GM12878 (cell line): ENCODE measurements at regions not wholly inside any gene's neighbourhood (a gene's known extent, or its start where the extent isn't known, plus 50 kb on each side); places are given as distances from the start of the nearest gene placed in this dataset.

ENCODE experiments used
- ATAC-seq: fragments of 200-7000 bp; cut with Tn5 transposase; 3 replicates; pipeline ENCODE4 v1.9.1; 2020; ENCODE audit warnings: mild to moderate bottlenecking, moderate library complexity
- BruUV-seq: library from RNA; stranded (reverse); fragments of 400-500 nt; replicated peaks from 2 replicates; lab custom pipeline; 2021; lab: Mats Ljungman, UMichigan
- CTCF ChIA-PET: fragments of 300-600 bp; sonication (Branson Sonifier 250); formaldehyde crosslinking; extraction: SDS; loops from one replicate; lab custom pipeline; 2021; ENCODE audit warnings: inconsistent platforms; lab: Yijun Ruan, JAX
- POLR2A ChIA-PET: fragments of 350-600 bp; formaldehyde crosslinking; extraction: SDS; loops from one replicate; lab custom pipeline; 2021; ENCODE audit warnings: inconsistent platforms; lab: Charles Lee
- RAD21 ChIA-PET: fragments of 300-600 bp; sonication (Branson Sonifier 250); formaldehyde crosslinking; loops from one replicate; lab custom pipeline; 2023; ENCODE audit warnings: antibody characterized with exemption; ENCODE audit not compliant: unreplicated experiment; lab: Charles Lee
- SMC1A ChIA-PET: fragments of 300-600 bp; sonication (Branson Sonifier 250); formaldehyde crosslinking; loops from one replicate; lab custom pipeline; 2023; ENCODE audit not compliant: unreplicated experiment, uncharacterized antibody; lab: Charles Lee
- DNase-seq: peaks from one replicate; pipeline ENCODE4 v3.0.0-alpha.2; 2011; ENCODE audit warnings: low read depth, low spot score
- FAIRE-seq: peaks from 3 replicates; lab custom pipeline; 2011; peaks lifted over from hg19 to GRCh38; lab: Jason Lieb, UNC
- H2AFZ ChIP-seq: 2 replicates; pipeline ENCODE4 v1.6.0; 2011; ENCODE audit warnings: low read depth, low read length, control low read depth; ENCODE audit not compliant: control insufficient read depth
- H3K27ac ChIP-seq: 2 replicates; pipeline ENCODE4 v1.5.1; 2011; ENCODE audit warnings: control low read depth; ENCODE audit not compliant: control insufficient read depth, insufficient read depth
- H3K27me3 ChIP-seq, 2 experiments: replicated peaks in 1 of 2; 2 replicates each; pipeline versions ENCODE4 v1.6.0 to v1.6.1; 2011; ENCODE audit warnings: low read length in 1 of 2; ENCODE audit not compliant: control insufficient read depth in 2 of 2, insufficient read depth in 2 of 2
- H3K36me3 ChIP-seq, 2 experiments: 2 replicates each; pipeline ENCODE4 v1.5.1; 2011; ENCODE audit warnings: low read length in 1 of 2; ENCODE audit not compliant: control insufficient read depth in 2 of 2, insufficient read depth in 2 of 2
- H3K4me1 ChIP-seq: 2 replicates; pipeline ENCODE4 v1.6.1; 2011; ENCODE audit warnings: mild to moderate bottlenecking, low read length, moderate library complexity, mixed read lengths; ENCODE audit not compliant: control insufficient read depth, insufficient read depth
- H3K4me2 ChIP-seq: 2 replicates; pipeline ENCODE4 v1.6.0; 2011; ENCODE audit warnings: control low read depth; ENCODE audit not compliant: control insufficient read depth, insufficient read depth
- H3K4me3 ChIP-seq: fragments of 200-600 bp; sonication (generic); 2 replicates; pipeline ENCODE4 v1.5.1; 2016
- H3K79me2 ChIP-seq: 2 replicates; pipeline ENCODE4 v1.6.0; 2011; ENCODE audit warnings: low read length; ENCODE audit not compliant: control insufficient read depth, insufficient read depth
- H3K9ac ChIP-seq: 2 replicates; pipeline ENCODE4 v1.8.0; 2011; ENCODE audit warnings: low read length, control low read depth, mixed read lengths; ENCODE audit not compliant: control insufficient read depth, insufficient read depth
- H3K9me3 ChIP-seq: replicated peaks from 3 replicates; pipeline ENCODE4 v1.5.1; 2011; ENCODE audit warnings: mild to moderate bottlenecking, low read length; ENCODE audit not compliant: control insufficient read depth, insufficient read depth
- H4K20me1 ChIP-seq: 2 replicates; pipeline ENCODE4 v1.6.0; 2011; ENCODE audit not compliant: control insufficient read depth, insufficient read depth
- NR2C1 ChIP-seq: fragments of 450-650 bp; IDR thresholded peaks from 2 replicates; pipeline ENCODE4 v1.6.1; 2017; ENCODE audit warnings: antibody characterized with exemption, mild to moderate bottlenecking, moderate library complexity
- SMC3 ChIP-seq: IDR thresholded peaks from 2 replicates; pipeline ENCODE4 v1.6.1; 2011; ENCODE audit warnings: low read length, improper control_type of control experiment, borderline replicate concordance
- SREBF2 ChIP-seq: IDR thresholded peaks from 2 replicates; pipeline ENCODE4 v1.6.1; 2012; ENCODE audit warnings: mild to moderate bottlenecking, low read length
- TARDBP ChIP-seq: IDR thresholded peaks from 2 replicates; pipeline ENCODE4 v1.6.1; 2016; ENCODE audit warnings: borderline replicate concordance
- WRNIP1 ChIP-seq: IDR thresholded peaks from 2 replicates; pipeline ENCODE4 v1.6.1; 2011; ENCODE audit warnings: low read depth, low read length, improper control_type of control experiment, borderline replicate concordance
- YBX1 ChIP-seq: fragments of 450-650 bp; IDR thresholded peaks from 2 replicates; pipeline ENCODE4 v1.6.1; 2016; ENCODE audit warnings: antibody characterized with exemption
- WGBS: methylation state at CpG from one replicate; pipeline ENCODE4 v1.1.6; 2016; ENCODE audit warnings: low lambda C conversion rate; ENCODE audit not compliant: insufficient replicate concordance, insufficient coverage; ENCODE audit errors: missing lambda C conversion rate; 5-methylcytosine and 5-hydroxymethylcytosine counted together
- in situ Hi-C: fragments of 300-500 bp; cut with MboI; formaldehyde crosslinking; loops from 9 replicates; pipeline ENCODE4 v1.14.3; 2018; ENCODE audit warnings: mixed read lengths
- intact Hi-C: fragments of 100-400 bp; cut with micrococcal nuclease; formaldehyde crosslinking; loops from one replicate; pipeline ENCODE4 v1.14.2; 2022; ENCODE audit not compliant: unreplicated experiment
- TF ChIP-seq, protein P1 (sequence below): fragments of 450-650 bp; IDR thresholded peaks from 2 replicates; pipeline ENCODE4 v1.6.1; 2016; ENCODE audit warnings: mild to moderate bottlenecking, moderate library complexity, borderline replicate concordance
- TF ChIP-seq, protein P2 (sequence below): fragments of 450-650 bp; IDR thresholded peaks from 2 replicates; pipeline ENCODE4 v1.6.1; 2017; ENCODE audit warnings: mild to moderate bottlenecking

DNA sequence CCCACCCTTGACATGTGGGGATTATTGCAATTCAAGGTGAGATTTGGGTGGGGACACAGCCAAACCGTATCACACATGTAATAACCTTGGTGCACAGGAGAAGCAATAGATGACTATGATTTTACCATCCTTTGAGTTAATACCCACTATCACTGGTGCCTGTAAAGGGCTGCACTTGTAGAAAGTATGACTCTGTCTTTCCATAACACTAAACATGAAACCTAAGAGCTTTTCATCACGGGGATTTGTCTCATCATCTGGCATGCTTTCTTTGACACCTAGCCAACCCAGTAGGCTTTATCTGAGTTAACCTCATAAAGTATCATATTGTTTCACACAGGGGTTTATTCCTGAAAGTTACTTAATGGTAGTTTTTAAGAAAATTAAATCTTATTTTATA is 188.9 kb upstream of the TNC start:
- FAIRE-seq: no peak
- ChIA-PET SMC1A (no interaction called here), POLR2A (no interaction called here), RAD21 (no interaction called here), CTCF (no interaction called here)
- intact Hi-C loops: no loop called here
- no peaks in the 10 kb centered on the region for H3K27me3 ChIP-seq
- no peak for DNase-seq
- no peaks in the 10 kb centered on the region for H3K36me3 ChIP-seq
- H3K9me3 ChIP-seq: no peaks in the 10 kb centered on the region
- TF ChIP-seq, protein P1, sequence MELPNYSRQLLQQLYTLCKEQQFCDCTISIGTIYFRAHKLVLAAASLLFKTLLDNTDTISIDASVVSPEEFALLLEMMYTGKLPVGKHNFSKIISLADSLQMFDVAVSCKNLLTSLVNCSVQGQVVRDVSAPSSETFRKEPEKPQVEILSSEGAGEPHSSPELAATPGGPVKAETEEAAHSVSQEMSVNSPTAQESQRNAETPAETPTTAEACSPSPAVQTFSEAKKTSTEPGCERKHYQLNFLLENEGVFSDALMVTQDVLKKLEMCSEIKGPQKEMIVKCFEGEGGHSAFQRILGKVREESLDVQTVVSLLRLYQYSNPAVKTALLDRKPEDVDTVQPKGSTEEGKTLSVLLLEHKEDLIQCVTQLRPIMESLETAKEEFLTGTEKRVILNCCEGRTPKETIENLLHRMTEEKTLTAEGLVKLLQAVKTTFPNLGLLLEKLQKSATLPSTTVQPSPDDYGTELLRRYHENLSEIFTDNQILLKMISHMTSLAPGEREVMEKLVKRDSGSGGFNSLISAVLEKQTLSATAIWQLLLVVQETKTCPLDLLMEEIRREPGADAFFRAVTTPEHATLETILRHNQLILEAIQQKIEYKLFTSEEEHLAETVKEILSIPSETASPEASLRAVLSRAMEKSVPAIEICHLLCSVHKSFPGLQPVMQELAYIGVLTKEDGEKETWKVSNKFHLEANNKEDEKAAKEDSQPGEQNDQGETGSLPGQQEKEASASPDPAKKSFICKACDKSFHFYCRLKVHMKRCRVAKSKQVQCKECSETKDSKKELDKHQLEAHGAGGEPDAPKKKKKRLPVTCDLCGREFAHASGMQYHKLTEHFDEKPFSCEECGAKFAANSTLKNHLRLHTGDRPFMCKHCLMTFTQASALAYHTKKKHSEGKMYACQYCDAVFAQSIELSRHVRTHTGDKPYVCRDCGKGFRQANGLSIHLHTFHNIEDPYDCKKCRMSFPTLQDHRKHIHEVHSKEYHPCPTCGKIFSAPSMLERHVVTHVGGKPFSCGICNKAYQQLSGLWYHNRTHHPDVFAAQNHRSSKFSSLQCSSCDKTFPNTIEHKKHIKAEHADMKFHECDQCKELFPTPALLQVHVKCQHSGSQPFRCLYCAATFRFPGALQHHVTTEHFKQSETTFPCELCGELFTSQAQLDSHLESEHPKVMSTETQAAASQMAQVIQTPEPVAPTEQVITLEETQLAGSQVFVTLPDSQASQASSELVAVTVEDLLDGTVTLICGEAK: no peak
- TF ChIP-seq SREBF2 (no peak), SMC3 (no peak), YBX1 (no peak), NR2C1 (no peak), TARDBP (no peak), WRNIP1 (no peak)
- TF ChIP-seq, protein P2, sequence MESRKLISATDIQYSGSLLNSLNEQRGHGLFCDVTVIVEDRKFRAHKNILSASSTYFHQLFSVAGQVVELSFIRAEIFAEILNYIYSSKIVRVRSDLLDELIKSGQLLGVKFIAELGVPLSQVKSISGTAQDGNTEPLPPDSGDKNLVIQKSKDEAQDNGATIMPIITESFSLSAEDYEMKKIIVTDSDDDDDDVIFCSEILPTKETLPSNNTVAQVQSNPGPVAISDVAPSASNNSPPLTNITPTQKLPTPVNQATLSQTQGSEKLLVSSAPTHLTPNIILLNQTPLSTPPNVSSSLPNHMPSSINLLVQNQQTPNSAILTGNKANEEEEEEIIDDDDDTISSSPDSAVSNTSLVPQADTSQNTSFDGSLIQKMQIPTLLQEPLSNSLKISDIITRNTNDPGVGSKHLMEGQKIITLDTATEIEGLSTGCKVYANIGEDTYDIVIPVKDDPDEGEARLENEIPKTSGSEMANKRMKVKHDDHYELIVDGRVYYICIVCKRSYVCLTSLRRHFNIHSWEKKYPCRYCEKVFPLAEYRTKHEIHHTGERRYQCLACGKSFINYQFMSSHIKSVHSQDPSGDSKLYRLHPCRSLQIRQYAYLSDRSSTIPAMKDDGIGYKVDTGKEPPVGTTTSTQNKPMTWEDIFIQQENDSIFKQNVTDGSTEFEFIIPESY: no peak
- H3K4me1 ChIP-seq: no peaks in the 10 kb centered on the region
- no peaks in the 10 kb centered on the region for H3K79me2 ChIP-seq
- no peak overlapping the region for H3K4me3 ChIP-seq
- H3K27ac ChIP-seq: no peak overlapping the region
- H2AFZ ChIP-seq: no peak overlapping the region
- H3K4me2 ChIP-seq: no peak overlapping the region
- in situ Hi-C loops: no loop called here
- no peak for ATAC-seq
- no TSS peak for BruUV-seq
- H4K20me1 ChIP-seq: no peaks in the 10 kb centered on the region
- H3K9ac ChIP-seq: no peak overlapping the region
- 0% methylated on average over 2 of the region's 2 CpGs for WGBS
